ENCODE measurements at regions not wholly inside any gene's neighbourhood (a gene's known extent, or its start where the extent isn't known, plus 50 kb on each side); places are given as distances from the start of the nearest gene placed in this dataset.

DNA sequence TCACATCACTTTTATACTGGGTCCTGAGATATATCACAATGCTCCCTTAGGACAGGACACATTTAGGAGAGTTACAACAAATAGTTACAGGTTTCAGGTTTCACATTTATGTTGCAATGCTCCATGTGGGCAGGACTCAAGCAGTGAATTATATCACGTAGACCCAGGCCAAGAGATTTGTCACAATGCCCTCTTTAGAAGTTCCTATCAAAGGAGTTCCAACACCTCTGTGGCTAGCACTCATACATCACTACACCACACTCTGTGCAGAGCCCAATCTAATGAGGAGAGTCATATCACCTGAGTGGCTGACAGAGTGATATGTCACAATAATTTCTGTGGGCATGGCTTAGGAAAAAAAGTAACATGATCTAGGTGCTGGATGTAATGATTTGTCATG lies 1068.2 kb upstream of the AMELY start:
- DNase-seq = no peak

DNA sequence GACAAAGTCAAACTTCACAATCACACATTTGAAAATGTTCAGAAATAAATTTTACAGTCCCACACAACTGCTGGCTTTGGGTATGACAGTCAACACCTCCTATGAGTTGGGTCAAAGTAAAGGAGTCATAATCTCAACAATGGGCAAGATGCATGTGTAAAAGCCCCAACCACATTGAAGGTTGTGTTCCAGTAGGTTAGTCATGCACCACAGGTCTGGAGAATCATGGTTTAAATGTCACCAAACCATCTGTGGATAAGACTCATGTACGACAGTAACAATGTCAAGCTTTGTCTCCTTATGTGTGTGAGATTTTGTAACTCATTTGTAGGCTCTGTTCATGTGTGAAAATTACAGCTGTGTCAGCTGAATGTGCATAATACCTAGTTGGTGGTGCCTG lies 1065.7 kb upstream of the AMELY start:
- no peak for DNase-seq

GRCh38 chrY:7968293-7968692 lies 1056.7 kb upstream of the AMELY start:
- no peak for DNase-seq

- no peak for DNase-seq
Observed at GRCh38 chrY:7966916-7967315, 1055.4 kb upstream of the AMELY start.

GRCh38 chrY:7963393-7963792 lies 1051.8 kb upstream of the AMELY start:
- DNase-seq = no peak

- DNase-seq = no peak
Observed at GRCh38 chrY:7962350-7962749, 1050.8 kb upstream of the AMELY start.

- no peak for DNase-seq
Observed at GRCh38 chrY:7961811-7962210, 1050.3 kb upstream of the AMELY start.

DNA sequence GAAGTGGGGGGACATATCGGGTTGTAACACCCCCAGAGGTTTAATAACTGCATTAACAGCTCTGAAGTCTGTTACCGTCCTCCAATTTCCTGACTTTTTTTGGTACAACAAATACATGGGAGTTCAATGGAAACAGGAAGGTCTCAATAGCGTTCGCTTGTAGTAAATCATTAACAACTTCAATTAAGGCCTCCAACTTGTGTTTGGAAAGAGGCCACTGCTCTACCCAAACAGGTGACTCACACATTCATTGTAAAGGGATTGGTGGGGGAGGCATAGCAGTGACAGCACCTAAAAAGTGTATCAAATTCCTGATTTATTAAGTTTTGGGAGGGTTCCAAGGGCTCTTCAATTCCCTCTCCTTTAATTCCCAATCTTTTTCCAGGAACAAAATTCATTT lies 1046.2 kb upstream of the AMELY start:
- DNase-seq = no peak

DNA sequence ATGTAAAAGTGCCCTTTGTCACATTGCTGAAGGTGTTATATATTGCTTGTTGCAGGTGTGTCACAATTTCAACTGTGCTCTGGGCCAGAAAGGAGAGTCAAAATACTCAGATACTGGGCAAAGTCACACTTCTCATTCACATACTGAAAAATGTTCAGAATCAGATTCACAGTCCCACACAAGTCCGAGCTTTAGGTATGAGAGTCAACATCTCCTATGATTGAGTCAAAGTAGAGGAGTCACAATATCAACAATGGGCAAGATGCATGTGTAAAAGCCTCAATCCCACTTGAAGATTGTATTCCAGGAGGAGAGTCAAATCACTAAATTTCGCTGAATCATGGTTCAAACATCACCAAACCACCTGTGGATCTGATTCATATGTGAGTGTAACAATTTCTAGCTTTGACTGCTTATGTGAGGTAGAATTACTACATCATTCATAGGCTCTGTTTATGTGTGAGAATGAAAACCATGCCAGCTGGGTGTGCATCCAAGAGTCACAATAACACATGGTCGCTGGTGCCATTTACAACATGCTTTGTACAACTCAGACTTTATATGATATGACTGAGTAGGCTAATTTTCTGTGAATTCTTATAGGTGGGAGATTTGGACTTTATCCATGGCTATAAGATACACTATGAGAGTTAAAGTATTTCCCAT lies 1039.8 kb upstream of the AMELY start:
- no peak for DNase-seq

DNA sequence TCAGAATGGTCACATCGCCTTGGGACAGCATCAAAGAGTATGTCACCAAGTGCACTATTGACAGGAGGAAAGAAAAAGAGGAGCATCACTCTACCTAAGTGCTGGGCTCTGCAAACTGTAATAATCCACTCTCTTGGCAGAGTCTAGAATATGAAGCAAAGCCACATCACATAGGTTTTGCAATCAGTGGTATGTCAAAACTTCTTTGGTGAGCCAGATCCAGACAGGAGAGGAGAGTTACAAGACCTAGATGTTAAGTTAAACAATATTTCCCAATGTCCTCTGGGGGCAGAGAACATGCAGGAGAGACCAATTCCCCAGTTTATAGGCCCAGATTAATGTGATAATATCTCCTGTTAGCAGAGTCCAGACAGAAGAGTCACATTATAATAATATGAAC lies 1032.6 kb upstream of the AMELY start:
- DNase-seq = no peak

DNA sequence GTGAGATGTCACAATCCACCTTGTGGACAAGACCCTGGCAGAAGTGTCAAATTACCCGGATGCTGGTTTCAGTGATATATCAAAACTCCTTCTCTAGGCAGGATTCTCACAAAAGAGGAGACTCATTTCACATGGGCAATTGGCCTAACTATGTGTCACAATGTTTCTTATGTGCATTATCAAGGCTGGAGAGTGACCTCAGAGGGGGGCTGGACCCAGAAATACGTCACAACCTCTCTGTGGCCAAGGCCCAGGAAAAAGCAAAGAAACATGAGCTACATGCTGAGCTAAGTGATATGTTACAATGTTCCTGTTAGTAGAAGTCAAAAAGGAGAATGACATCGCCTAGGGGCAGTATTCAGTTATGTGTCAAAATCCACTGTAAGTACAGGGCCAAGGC lies 1031.2 kb upstream of the AMELY start:
- no peak for DNase-seq

DNA sequence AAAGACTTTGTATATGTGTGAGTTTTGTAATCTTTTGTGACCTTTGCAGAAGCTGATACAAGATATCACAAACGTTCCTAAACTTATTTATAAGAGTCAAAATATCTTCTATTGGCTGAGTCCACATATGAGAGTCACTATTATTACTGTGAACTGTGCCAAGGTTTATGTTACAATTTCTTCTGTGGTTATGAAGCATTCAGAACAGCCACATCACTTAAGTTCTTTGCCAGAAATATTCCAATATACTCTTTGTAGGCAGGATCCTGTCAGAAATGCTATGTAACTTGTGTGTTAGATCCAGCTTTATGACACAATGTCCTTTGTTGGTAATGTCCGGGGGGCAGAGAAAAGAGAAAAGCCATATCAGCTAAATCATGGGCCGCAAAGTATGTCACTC lies 1030.3 kb upstream of the AMELY start:
- DNase-seq = no peak

- no peak for DNase-seq
Observed at GRCh38 chrY:7938982-7939718, 1027.6 kb upstream of the AMELY start.

- DNase-seq = no peak
Observed at GRCh38 chrY:7936831-7937230, 1025.3 kb upstream of the AMELY start.

DNA sequence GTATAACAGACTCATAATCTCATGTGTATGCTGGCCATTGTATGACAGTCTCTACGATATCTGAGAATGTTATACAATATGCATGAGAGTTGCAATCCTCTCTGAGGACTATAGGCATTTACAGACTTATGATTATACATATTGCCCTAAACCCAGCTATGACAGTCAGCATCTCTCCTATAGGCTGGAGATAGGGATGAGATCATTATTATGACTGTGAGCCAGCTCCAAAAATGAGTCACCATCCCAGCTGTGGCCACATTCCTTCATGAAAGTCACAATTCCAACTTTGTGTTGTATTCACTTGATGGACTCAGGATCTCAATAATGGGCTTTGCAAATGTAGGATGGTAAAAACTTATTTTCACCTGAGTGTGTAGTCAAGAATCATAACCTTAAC lies 1024.5 kb upstream of the AMELY start:
- peak in 6 of 56 donors; percentile 0 to 3 (median 0) for DNase-seq

DNA sequence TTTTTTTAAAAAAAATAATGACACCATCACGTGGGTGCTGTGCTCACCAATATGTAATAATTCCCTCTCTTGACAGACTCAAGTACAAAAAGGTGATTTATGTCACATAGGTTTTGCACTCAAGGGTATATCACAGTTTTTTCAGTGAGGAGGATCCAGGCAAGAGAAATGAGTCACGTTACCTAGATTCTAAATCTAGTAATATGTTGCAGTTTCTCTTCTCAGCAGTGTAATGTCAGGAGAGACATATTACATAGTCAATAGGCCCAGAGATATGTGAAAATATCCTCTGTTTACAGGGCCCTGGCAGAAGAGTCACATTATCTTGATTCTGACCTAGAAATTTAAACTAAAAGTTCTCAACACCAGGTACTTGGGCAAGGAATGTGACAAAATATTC lies 1024.1 kb upstream of the AMELY start:
- no peak for DNase-seq

GRCh38 chrY:7932424-7932823 lies 1020.9 kb upstream of the AMELY start:
- no peak for DNase-seq

DNA sequence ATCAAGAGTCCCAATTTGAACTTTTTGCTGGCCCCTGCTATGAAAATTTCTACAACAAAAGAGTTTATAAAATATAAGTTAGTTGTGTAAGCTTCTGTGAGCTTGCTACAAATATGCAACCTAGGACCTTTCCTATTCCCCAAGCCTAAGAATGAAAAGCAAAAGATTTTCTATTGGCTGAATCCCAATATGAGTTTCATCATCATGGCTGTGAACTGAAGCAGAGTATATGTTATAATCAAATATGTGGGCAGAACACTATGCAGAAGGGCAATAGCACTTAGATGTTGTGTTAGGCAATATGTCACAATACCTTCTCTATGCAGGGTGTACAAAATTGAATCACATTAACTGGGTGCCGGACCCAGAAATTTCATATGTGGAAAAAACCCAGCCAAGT lies 1018.3 kb upstream of the AMELY start:
- DNase-seq = no peak

DNA sequence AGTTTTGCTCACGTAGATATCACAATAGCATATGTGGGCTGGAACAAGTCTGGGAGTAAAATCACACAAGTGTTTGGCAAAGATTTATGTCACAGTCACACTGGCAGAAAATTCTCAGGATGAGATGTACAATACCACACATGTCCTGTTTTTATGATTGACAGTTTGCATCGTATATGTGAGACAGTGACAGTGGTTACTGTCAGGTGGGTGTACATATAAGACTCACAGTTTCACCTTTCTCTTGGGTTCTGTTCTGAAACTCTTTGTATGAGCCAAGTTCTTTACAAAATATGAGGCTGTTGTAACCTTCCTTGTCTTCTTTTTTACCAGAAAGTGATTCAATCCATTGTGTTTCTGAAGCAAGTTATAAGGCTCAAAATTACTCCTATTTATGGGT lies 1012.5 kb upstream of the AMELY start:
- no peak for DNase-seq

DNA sequence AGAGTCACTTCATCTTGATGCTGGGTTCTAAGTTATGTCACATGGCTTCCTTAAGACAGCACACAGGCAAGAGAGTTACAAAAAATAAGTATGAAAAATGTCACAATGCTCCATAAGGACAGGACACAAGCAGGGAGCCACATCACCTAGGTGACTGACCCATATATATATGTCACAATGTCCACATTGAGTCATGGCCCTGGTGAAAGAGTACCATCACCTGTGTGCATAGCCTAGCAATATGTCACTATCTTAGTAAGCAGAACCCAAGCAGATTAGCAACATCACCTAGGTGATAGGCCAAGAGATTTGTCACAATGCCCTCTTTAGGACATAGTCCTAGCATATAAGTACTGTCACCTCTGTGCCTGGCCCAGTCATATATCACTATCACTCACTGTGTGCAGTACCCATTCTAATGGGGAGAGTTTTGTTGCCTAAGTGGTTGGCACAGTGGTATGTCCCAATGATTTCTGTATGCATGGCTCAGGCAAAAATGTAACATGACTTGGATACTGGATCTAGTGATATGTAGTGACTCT lies 1012.0 kb upstream of the AMELY start:
- DNase-seq = no peak

DNA sequence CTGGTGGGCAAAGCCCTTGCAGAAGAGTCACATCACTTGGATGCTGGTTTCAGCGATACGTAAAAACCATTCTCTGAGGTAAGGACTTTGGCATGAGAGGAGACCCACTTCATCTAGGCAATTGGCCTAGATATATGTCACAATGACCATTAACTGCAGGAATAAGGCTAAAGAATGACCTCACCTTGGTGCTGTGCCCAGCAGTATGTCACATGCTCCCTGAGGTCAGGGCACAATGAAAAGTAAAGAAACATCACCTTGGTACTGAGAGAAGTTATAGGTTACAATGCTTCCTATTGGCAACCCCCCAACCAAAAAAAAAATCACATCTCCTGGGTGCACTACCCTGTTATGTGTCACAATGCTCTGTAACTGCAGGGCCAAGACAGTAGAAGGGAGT lies 1008.8 kb upstream of the AMELY start:
- DNase-seq = no peak

GRCh38 chrY:7888506-7888905 lies 977.0 kb upstream of the AMELY start:
- no peak for DNase-seq

DNA sequence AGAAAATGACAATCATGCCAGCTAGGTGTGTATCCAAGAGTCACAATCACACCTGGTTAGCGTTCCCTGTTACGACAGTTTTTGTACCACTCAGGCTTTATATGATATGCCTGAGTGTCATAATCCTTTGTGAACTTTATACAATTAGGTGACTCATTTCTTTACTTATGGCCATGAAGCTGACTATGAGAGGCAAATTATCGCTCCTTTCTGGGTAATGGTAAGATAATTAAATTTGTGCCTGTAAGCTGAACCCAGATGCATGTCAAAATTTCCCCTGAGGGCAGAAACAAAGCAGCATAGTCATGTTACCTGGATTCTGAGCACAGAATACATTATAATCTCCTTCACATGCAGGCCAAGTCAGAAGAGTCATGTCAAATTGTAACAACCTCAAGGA lies 970.1 kb upstream of the AMELY start:
- DNase-seq = no peak

All from amygdala (tissue), 56 donors.